Loucy (cell line): ENCODE measurements at regions not wholly inside any gene's neighbourhood (a gene's known extent, or its start where the extent isn't known, plus 50 kb on each side); places are given as distances from the start of the nearest gene placed in this dataset.

Source experiments
- H2AFZ ChIP-seq: fragments of 200-600 bp; sonication (generic); 2 replicates; pipeline ENCODE4 v1.6.0; 2016; ENCODE audit warnings: antibody characterized with exemption, mild to moderate bottlenecking, low read length, moderate library complexity
- H3F3A ChIP-seq: fragments of 200-600 bp; 2 replicates; pipeline ENCODE4 v1.6.0; 2016; ENCODE audit warnings: antibody characterized with exemption, low read depth, mild to moderate bottlenecking
- H3K27me3 ChIP-seq: fragments of 200-600 bp; sonication (generic); 2 replicates; pipeline ENCODE4 v1.6.1; 2014; ENCODE audit warnings: low read length, mild to moderate bottlenecking; ENCODE audit not compliant: insufficient read depth, poor library complexity, severe bottlenecking
- H3K36me3 ChIP-seq: fragments of 200-600 bp; sonication (generic); 2 replicates; pipeline ENCODE4 v1.6.1; 2016; ENCODE audit warnings: low read length; ENCODE audit not compliant: insufficient read depth
- H3K4me1 ChIP-seq: fragments of 200-600 bp; sonication (generic); 2 replicates; pipeline ENCODE4 v1.5.1; 2014; ENCODE audit warnings: low read length, mild to moderate bottlenecking; ENCODE audit not compliant: insufficient read depth, poor library complexity, severe bottlenecking
- H3K4me2 ChIP-seq: fragments of 200-600 bp; sonication (generic); 2 replicates; pipeline ENCODE4 v1.6.0; 2014; ENCODE audit warnings: antibody characterized with exemption, low read length, low read depth, mild to moderate bottlenecking; ENCODE audit not compliant: poor library complexity, severe bottlenecking
- H3K4me3 ChIP-seq: fragments of 200-600 bp; sonication (generic); 2 replicates; pipeline ENCODE4 v1.5.1; 2014; ENCODE audit warnings: low read length, mild to moderate bottlenecking, mixed read lengths; ENCODE audit not compliant: poor library complexity, severe bottlenecking
- H3K79me2 ChIP-seq: fragments of 200-600 bp; sonication (generic); 2 replicates; pipeline ENCODE4 v1.6.1; 2014; ENCODE audit warnings: low read length; ENCODE audit not compliant: insufficient read depth
- H3K9ac ChIP-seq: fragments of 200-600 bp; sonication (generic); 2 replicates; pipeline ENCODE4 v1.6.0; 2014; ENCODE audit warnings: mild to moderate bottlenecking, low read depth, low read length, moderate library complexity; ENCODE audit not compliant: poor library complexity, severe bottlenecking
- H3K9me2 ChIP-seq: fragments of 200-600 bp; sonication (generic); replicated peaks from 2 replicates; pipeline ENCODE4 v1.6.1; 2016; ENCODE audit warnings: low read depth, low read length, mixed read lengths
- H3K9me3 ChIP-seq: fragments of 200-600 bp; sonication (generic); 2 replicates; pipeline ENCODE4 v1.6.1; 2014; ENCODE audit warnings: mild to moderate bottlenecking, antibody characterized with exemption, low read length, low read depth; ENCODE audit not compliant: insufficient read depth
- H4K20me1 ChIP-seq: fragments of 200-600 bp; sonication (generic); 2 replicates; pipeline ENCODE4 v1.6.0; 2014; ENCODE audit warnings: antibody characterized with exemption, low read length, mild to moderate bottlenecking; ENCODE audit not compliant: insufficient read depth, poor library complexity, severe bottlenecking
- CTCF ChIP-seq: fragments of 200-600 bp; sonication (generic); conservative IDR thresholded peaks from 2 replicates; pipeline ENCODE4 v1.5.1; 2014; ENCODE audit warnings: mild to moderate bottlenecking, antibody characterized with exemption, low read length
- EZH2phosphoT487 ChIP-seq: fragments of 200-600 bp; IDR thresholded peaks from 2 replicates; pipeline ENCODE4 v1.6.1; 2018; ENCODE audit warnings: antibody characterized with exemption, mild to moderate bottlenecking, moderate library complexity, borderline replicate concordance

GRCh38 chr9:17907779-17908508, 329.1 kb downstream of the SH3GL2 start:
- Histone ChIP-seq H3F3A (no peaks in the 10 kb centered on the region), H3K9ac (no peak overlapping the region), H3K9me3 (no peaks in the 10 kb centered on the region; the same call in 1 of the 2 replicates), H3K9me2 (no peaks in the 10 kb centered on the region), H2AFZ (no peak overlapping the region), H4K20me1 (no peaks in the 10 kb centered on the region), H3K36me3 (no peaks in the 10 kb centered on the region), H3K27me3 (no peaks in the 10 kb centered on the region), H3K4me2 (no peak overlapping the region), H3K4me3 (no peak overlapping the region), H3K4me1 (no peaks in the 10 kb centered on the region), H3K79me2 (no peaks in the 10 kb centered on the region)
- TF ChIP-seq CTCF, result no peak
- TF ChIP-seq EZH2phosphoT487, result no peak

GRCh38 chr9:17926246-17926645, 347.4 kb downstream of the SH3GL2 start:
- no peaks in the 10 kb centered on the region for H3K36me3 ChIP-seq
- H3K9ac ChIP-seq, result no peak overlapping the region
- H3K9me2 ChIP-seq, result no peaks in the 10 kb centered on the region
- no peaks in the 10 kb centered on the region for H4K20me1 ChIP-seq
- H3K4me2 ChIP-seq, result no peak overlapping the region
- no peaks in the 10 kb centered on the region; the same call in 1 of the 2 replicates for H3K9me3 ChIP-seq
- no peak overlapping the region for H3K4me3 ChIP-seq
- no peaks in the 10 kb centered on the region for H3K4me1 ChIP-seq
- TF ChIP-seq CTCF, result no peak
- no peak for TF ChIP-seq EZH2phosphoT487
- no peaks in the 10 kb centered on the region for H3F3A ChIP-seq
- H2AFZ ChIP-seq, result no peak overlapping the region
- H3K27me3 ChIP-seq, result no peaks in the 10 kb centered on the region
- H3K79me2 ChIP-seq, result no peaks in the 10 kb centered on the region

- Histone ChIP-seq H3K9ac (no peak overlapping the region), H3F3A (no peaks in the 10 kb centered on the region), H4K20me1 (no peaks in the 10 kb centered on the region), H2AFZ (no peak overlapping the region), H3K9me2 (no peaks in the 10 kb centered on the region), H3K4me3 (no peak overlapping the region), H3K27me3 (no peaks in the 10 kb centered on the region), H3K36me3 (no peaks in the 10 kb centered on the region), H3K4me1 (no peaks in the 10 kb centered on the region), H3K79me2 (no peaks in the 10 kb centered on the region), H3K9me3 (no peaks in the 10 kb centered on the region; the same call in 1 of the 2 replicates), H3K4me2 (no peak overlapping the region)
- no peak for TF ChIP-seq CTCF
- TF ChIP-seq EZH2phosphoT487, result no peak
Measured at GRCh38 chr9:17927616-17928015, 348.8 kb downstream of the SH3GL2 start.
